GM19328 (cell line): ENCODE measurements at regions not wholly inside any gene's neighbourhood (a gene's known extent, or its start where the extent isn't known, plus 50 kb on each side); places are given as distances from the start of the nearest gene placed in this dataset.

ENCODE experiments used
- ATAC-seq: cut with Tn5 transposase; IDR thresholded peaks from one replicate; pipeline ENCODE4 v1.9.1; 2021; ENCODE audit warnings: mild to moderate bottlenecking, moderate library complexity; ENCODE audit not compliant: unreplicated experiment

- ATAC-seq = no peak
Measured at GRCh38 chr2:6495466-6495865, 370.2 kb downstream of the CMPK2 start.

- ATAC-seq = no peak
Measured at GRCh38 chr2:6496376-6496775, 369.3 kb downstream of the CMPK2 start.

GRCh38 chr2:6497048-6497447, 368.7 kb downstream of the CMPK2 start:
- ATAC-seq = no peak

- ATAC-seq = no peak
Measured at GRCh38 chr2:6498841-6499240, 366.9 kb downstream of the CMPK2 start.

GRCh38 chr2:6499691-6500090, 366.0 kb downstream of the CMPK2 start:
- ATAC-seq = no peak

GRCh38 chr2:6506361-6506794, 359.3 kb downstream of the CMPK2 start:
- ATAC-seq = no peak

GRCh38 chr2:6506859-6507258, 358.8 kb downstream of the CMPK2 start:
- no peak for ATAC-seq

GRCh38 chr2:6510532-6510931, 355.2 kb downstream of the CMPK2 start:
- no peak for ATAC-seq

GRCh38 chr2:6512589-6512988, 353.1 kb downstream of the CMPK2 start:
- ATAC-seq = no peak

- ATAC-seq = no peak
Measured at GRCh38 chr2:6516674-6517073, 349.0 kb downstream of the CMPK2 start.

GRCh38 chr2:6518361-6518760, 347.3 kb downstream of the CMPK2 start:
- no peak for ATAC-seq

- no peak for ATAC-seq
Measured at GRCh38 chr2:6523476-6523875, 342.2 kb downstream of the CMPK2 start.

- ATAC-seq = no peak
Measured at GRCh38 chr2:6524691-6525474, 340.8 kb downstream of the CMPK2 start.

GRCh38 chr2:6525475-6525964, 340.2 kb downstream of the CMPK2 start:
- ATAC-seq = no peak

GRCh38 chr2:6526093-6526824, 339.4 kb downstream of the CMPK2 start:
- ATAC-seq = no peak

- ATAC-seq = no peak
Measured at GRCh38 chr2:6531304-6531703, 334.4 kb downstream of the CMPK2 start.

- ATAC-seq = no peak
Measured at GRCh38 chr2:6535572-6535971, 330.1 kb downstream of the CMPK2 start.

- no peak for ATAC-seq
Measured at GRCh38 chr2:6538607-6539006, 327.1 kb downstream of the CMPK2 start.

- no peak for ATAC-seq
Measured at GRCh38 chr2:6545336-6545735, 320.4 kb downstream of the CMPK2 start.

- no peak for ATAC-seq
Measured at GRCh38 chr2:6545795-6546194, 319.9 kb downstream of the CMPK2 start.

GRCh38 chr2:6554466-6554865, 311.2 kb downstream of the CMPK2 start:
- ATAC-seq = no peak

- ATAC-seq = no peak
Measured at GRCh38 chr2:6556755-6557154, 309.0 kb downstream of the CMPK2 start.
